ENCODE measurements at regions not wholly inside any gene's neighbourhood (a gene's known extent, or its start where the extent isn't known, plus 50 kb on each side); places are given as distances from the start of the nearest gene placed in this dataset.
A peak's percentile ranks its signal among the peaks of the same experiment; 100 is the strongest.

- DNase-seq = peak; percentile 60
These were observed 186.2 kb downstream of the EFNB2 start for GRCh38 chr13:106349080-106349931.

- DNase-seq = no peak
These were observed 187.2 kb downstream of the EFNB2 start for GRCh38 chr13:106348075-106348840.

GRCh38 chr13:106344342-106344741, 191.1 kb downstream of the EFNB2 start:
- no peak for DNase-seq

- no peak for DNase-seq
These were observed 191.6 kb downstream of the EFNB2 start for GRCh38 chr13:106343836-106344235.

- DNase-seq = no peak
These were observed 195.2 kb downstream of the EFNB2 start for GRCh38 chr13:106340249-106340648.

DNA sequence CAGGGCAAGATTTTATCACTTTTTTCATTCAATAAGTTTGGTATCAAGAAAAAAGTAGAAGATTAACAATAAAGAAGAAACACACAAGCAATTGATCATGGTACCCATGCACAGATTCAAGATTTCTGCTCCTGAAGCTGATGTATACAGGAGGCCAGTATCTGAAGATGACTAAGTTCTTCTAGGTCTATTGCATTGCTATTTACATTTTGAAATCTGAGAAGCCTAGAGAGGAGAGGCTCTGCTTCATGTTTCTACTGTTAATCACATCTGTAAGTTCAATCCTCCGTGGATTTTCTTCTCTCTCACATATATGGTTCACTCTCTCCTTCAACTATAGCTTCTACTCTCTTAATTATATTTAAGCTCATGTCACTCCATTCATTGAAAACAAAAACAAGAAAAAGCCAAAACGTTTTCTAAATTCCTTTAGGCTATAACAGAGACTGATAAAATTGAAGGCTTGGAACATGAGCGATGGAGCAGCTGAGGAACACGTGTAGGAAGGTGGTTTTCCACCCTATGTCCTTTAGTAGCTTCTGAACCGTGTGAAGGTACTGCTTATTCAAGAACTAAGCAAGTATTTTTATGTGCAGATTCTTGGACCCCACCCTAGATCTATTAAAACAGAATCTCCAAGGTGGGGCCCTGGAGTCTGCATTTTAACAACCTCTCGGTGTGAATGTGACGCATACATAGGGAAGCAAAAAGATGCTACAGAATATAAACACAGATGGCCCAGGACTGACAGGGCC, 198.2 kb downstream of the EFNB2 start:
- no peak for DNase-seq

DNA sequence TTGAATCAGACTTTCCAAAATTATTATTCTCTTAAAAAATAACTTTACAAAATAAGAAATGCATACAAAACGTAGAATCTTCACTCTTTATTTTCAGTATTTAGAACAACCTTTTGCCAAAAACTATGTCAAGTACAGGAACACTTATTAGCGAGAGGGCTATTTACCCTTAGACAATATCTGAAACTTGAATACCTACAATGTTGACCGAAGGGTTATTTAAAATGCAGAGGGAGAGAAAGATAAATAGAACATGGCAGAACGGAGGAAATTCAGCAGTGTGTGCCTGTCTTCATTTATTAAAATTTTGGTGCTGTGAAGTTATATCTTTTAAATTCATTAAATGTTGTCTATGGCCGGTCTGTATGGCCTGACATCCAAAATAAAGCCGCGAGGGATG, 198.8 kb downstream of the EFNB2 start:
- DNase-seq = no peak

GRCh38 chr13:106332621-106333020, 202.8 kb downstream of the EFNB2 start:
- DNase-seq = no peak

DNA sequence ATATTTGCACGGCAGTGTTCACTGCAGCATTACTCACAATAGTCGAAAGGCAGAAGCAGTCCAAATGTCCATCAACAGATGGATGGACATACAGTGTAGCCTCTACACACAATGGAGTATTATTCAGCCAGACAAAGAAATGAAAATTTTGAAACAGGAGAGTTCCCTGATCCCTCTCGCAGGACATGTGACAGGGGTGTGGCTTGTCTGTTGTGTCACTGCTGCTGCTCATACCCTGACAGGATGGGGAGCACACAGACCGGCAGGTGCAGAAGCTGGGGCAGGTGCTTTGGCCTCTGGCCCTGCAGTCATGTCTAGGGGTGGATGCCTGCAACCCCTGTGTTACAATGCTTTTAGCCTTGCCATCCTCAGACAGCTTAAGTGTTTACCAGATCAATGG, 204.3 kb downstream of the EFNB2 start:
- no peak for DNase-seq

DNA sequence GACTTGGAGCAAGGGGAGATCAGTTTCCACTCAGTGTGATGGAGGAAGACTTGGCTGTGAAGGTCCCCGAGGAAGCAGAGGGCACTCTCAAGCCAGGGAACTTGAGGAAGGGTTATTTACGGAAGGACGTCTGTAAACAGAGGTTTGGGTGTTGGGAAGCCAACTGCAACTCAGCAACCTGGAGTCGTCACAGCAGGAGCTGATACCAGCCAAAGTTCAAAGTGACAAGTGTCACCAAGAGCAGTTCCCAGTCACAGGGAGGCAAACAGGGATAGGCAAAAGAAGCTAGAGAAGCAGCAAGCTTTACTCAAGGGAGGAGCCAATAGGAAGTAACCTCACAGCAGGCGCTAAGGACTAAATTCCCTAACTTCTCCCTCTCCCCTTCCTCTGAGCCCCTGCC, 205.5 kb downstream of the EFNB2 start:
- no peak for DNase-seq

GRCh38 chr13:106326751-106327150, 208.7 kb downstream of the EFNB2 start:
- DNase-seq = no peak

DNA sequence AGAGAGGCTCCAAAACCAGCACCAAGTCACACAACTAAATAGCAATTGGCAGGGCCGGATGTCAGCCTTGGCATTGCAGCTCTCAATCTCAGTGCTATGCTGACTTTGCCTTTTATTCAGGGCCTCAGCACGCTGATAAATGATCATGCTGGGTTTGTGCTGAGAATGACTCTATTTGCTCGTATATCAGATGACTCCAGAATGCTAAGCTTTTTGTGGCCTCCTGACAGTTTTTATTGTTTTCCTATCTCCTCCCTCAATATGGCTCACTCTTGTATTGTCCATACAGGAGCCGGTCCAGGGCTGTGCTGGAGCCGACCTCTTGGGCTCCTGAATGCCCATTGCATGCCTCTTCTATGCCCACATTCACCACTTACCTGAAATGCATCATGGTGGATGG, 211.0 kb downstream of the EFNB2 start:
- DNase-seq = no peak

- DNase-seq = no peak
These were observed 212.8 kb downstream of the EFNB2 start for GRCh38 chr13:106322628-106323027.

DNA sequence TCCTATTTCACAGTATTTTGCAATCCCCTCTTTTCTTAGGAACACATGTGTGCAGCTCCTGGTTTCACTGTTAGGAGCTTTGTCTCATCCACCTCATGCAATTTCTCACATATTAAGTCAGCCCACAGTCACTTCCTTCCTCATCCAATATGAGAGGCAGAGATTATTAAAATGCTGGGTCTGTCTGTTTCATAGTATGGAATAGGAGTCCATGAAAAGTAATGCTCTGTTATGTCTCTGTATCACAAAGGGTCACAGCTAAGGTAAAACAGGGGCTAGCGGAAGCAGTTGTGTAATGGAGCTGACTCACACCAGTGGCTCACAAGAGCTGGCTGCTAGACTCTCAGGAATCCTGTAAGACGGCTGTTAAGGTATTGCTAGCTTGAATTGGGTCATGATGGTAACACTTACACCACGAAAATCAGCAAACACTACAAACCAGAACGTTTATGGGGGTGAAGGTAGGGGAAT, 216.5 kb downstream of the EFNB2 start:
- DNase-seq = no peak

- no peak for DNase-seq
These were observed 221.0 kb downstream of the EFNB2 start for GRCh38 chr13:106314417-106314816.

GRCh38 chr13:106311004-106311403, 224.5 kb downstream of the EFNB2 start:
- no peak for DNase-seq

DNA sequence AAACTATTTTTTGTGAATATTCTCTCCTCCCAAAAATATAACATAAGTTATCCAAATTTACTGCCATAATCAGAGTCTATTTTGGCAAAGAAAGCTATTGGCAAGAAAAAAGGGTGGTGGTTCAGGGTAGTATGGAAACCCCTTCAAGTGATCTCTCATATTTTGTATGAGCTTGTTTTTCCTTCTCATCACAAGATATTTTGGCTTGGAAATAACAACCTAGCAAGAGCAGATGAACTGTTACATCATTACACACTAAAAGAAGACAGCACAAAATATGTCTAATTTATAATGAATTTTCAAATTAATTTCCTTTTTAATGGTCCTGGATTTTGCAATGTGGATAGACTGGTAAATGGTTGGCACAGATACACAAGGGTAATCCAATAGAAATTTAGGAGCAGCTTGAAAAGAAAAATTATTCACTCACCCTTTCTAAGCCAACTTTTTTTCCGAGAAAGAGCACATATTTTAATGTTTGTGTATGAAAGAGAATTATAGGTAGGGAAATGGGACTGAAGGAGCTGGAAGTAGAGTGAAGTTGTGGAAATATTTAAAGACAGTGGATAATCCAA, 225.1 kb downstream of the EFNB2 start:
- no peak for DNase-seq

GRCh38 chr13:106306748-106307277, 228.6 kb downstream of the EFNB2 start:
- DNase-seq = no peak

DNA sequence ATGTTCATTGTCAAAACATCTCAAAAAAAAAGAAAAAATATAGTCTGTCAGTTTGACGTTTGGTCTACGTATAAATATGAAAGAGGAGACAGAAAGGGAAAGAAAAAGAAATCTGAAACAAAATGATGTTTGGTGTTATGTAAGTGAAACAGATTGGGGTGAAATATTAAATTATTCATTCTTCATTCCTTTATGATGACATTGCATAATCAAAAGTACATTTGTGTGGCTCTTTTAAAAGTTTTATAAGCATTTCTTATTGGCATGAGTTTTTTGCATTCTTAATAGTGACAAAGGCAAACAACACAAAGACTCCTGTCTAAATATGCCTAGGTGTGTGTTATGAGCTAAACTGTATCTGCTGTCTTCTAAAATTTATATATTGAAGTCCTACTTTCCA, 232.6 kb downstream of the EFNB2 start:
- DNase-seq = no peak

DNA sequence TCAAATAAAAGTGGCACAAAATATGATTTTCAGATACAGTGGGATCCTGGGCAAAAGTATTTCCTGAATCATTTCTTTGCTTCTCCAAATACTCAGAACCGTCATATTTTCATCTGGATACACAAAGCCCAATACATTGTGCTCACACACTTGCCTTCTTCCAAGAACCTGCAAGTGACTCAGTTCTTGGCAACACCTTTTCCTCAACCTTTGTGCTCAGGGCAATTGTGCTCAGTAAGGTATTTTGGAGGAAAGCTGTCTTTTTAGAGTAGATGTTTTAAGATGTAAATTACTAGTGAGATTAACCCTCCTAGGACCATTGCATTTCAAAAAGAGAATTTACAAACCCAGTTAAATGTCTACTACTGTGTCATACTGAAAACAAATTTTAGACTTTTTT, 233.5 kb downstream of the EFNB2 start:
- DNase-seq = no peak

- DNase-seq = no peak
These were observed 235.8 kb downstream of the EFNB2 start for GRCh38 chr13:106299621-106300020.

DNA sequence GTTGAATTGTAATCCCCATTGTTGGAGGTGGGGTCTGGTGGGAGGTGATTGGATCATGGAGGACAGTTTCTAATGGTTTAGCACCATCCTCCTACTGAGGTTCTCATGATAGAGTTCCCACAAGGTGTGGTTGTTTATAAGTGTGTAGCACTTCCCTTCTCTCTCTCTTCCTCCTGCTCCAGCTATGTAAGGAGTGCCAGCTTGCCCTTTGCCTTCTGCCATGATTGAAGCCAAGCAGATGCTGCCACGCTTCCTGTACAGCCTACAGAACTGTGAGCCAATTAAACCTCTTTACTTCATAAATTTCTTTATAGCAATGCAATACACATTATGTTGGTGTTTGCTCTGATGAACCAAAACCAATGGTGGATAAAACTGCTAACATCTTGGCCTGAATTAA, 238.2 kb downstream of the EFNB2 start:
- DNase-seq = no peak

DNA sequence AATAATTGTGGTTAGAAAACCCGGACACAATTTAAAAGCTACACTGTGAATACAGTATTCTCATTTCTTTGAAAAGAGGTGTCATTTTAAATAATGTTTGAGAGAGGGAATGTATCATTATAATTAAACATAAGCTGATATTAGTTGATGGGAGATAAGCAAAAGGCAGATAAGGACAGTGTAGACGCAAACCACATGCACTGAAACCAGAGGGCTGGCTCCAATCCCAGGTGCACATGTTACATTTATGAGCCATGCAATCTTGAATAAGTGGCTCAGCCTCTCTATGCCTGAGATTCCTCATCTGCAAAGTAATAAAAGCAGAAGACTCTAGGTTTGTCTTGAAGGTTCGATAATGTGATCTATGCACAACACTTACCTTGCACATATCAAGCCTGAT, 238.7 kb downstream of the EFNB2 start:
- no peak for DNase-seq

All from SHP77 treated with DMSO at 0.1 percent for 48 hours (cell line).